CD14-positive monocyte (primary cell): ENCODE measurements at regions not wholly inside any gene's neighbourhood (a gene's known extent, or its start where the extent isn't known, plus 50 kb on each side); places are given as distances from the start of the nearest gene placed in this dataset.

Experiments used
- DNase-seq, 3 donors: peaks; one replicate each; pipeline ENCODE4 v3.0.0-alpha.2; 2011 to 2022
- H2AFZ ChIP-seq: 2 replicates; pipeline ENCODE4 v1.6.0; 2012; ENCODE audit warnings: mild to moderate bottlenecking, low read depth, low read length, inconsistent platforms; ENCODE audit not compliant: insufficient read depth, poor library complexity, severe bottlenecking
- H3K27ac ChIP-seq, 2 donors: 1 replicate in 1 of 2; 2 replicates in 1 of 2; pipeline ENCODE4 v1.5.1; 2012 to 2013; ENCODE audit warnings: low read length in 2 of 2, control low read depth in 1 of 2, inconsistent platforms in 1 of 2, low read depth in 1 of 2, mild to moderate bottlenecking in 1 of 2
- H3K27me3 ChIP-seq, 2 donors: one replicate each; pipeline versions ENCODE4 v1.6.0 to v1.6.1; 2011 to 2013; ENCODE audit warnings: low read length in 2 of 2; ENCODE audit not compliant: control insufficient read depth in 2 of 2, insufficient read depth in 2 of 2
- H3K36me3 ChIP-seq, 2 donors: replicated peaks in 1 of 2; 1 replicate in 1 of 2; 2 replicates in 1 of 2; pipeline versions ENCODE4 v1.5.1 to v1.6.1; 2012 to 2013; ENCODE audit warnings: low read length in 2 of 2, control low read depth in 1 of 2, inconsistent platforms in 1 of 2, mild to moderate bottlenecking in 1 of 2; ENCODE audit not compliant: insufficient read depth in 2 of 2, control insufficient read depth in 1 of 2
- H3K4me1 ChIP-seq, 2 donors: 1 replicate in 1 of 2; 2 replicates in 1 of 2; pipeline versions ENCODE4 v1.5.1 to v1.6.1; 2012 to 2013; ENCODE audit warnings: low read length in 2 of 2, control low read depth in 1 of 2, inconsistent platforms in 1 of 2, mild to moderate bottlenecking in 1 of 2, moderate library complexity in 1 of 2; ENCODE audit not compliant: insufficient read depth in 2 of 2, control insufficient read depth in 1 of 2
- H3K4me2 ChIP-seq: replicated peaks from 2 replicates; pipeline ENCODE3; 2012; ENCODE audit warnings: low read length, moderate library complexity, mild to moderate bottlenecking; ENCODE audit not compliant: poor library complexity, severe bottlenecking; ENCODE audit errors: extremely low read depth
- H3K4me3 ChIP-seq, 3 experiments: fragments of 200-600 bp in 1 of 3; sonication (generic) in 1 of 3; replicated peaks in 1 of 3; 1 replicate in 2 of 3; 2 replicates in 1 of 3; pipeline ENCODE4 v1.5.1; 2011 to 2013; ENCODE audit warnings: low read length in 3 of 3, mild to moderate bottlenecking in 3 of 3, control low read depth in 2 of 3, low read depth in 2 of 3, inconsistent platforms in 1 of 3, moderate library complexity in 1 of 3
- H3K79me2 ChIP-seq: 2 replicates; pipeline ENCODE4 v1.6.0; 2012; ENCODE audit warnings: mild to moderate bottlenecking, control low read depth, inconsistent platforms, low read length, moderate library complexity; ENCODE audit not compliant: insufficient read depth
- H3K9ac ChIP-seq: 2 replicates; pipeline ENCODE4 v1.6.0; 2017; ENCODE audit warnings: low read length, mild to moderate bottlenecking; ENCODE audit not compliant: insufficient read depth, poor library complexity, severe bottlenecking
- H3K9me3 ChIP-seq, 2 donors: replicated peaks in 1 of 2; 1 replicate in 1 of 2; 2 replicates in 1 of 2; pipeline versions ENCODE4 v1.5.1 to v1.6.1; 2012 to 2013; ENCODE audit warnings: low read length in 2 of 2, control low read depth in 1 of 2; ENCODE audit not compliant: control insufficient read depth in 1 of 2, insufficient read depth in 1 of 2
- H4K20me1 ChIP-seq: 2 replicates; pipeline ENCODE4 v1.6.0; 2012; ENCODE audit warnings: mild to moderate bottlenecking, low read length, control low read depth, moderate library complexity; ENCODE audit not compliant: insufficient read depth
- H3K27ac Mint-ChIP-seq, 7 donors: one replicate each; pipeline ENCODE4 v1.8.0; 2020; ENCODE audit warnings: mild to moderate bottlenecking in 7 of 7, mixed read lengths in 7 of 7, moderate library complexity in 6 of 7, inconsistent platforms in 2 of 7
- H3K27me3 Mint-ChIP-seq, 3 donors: one replicate each; pipeline ENCODE4 v1.8.0; 2021 to 2022; ENCODE audit warnings: low read depth in 3 of 3, mild to moderate bottlenecking in 3 of 3, mixed read lengths in 3 of 3, moderate library complexity in 3 of 3, inconsistent platforms in 1 of 3
- H3K36me3 Mint-ChIP-seq, 2 donors: one replicate each; pipeline ENCODE4 v1.8.0; 2020; ENCODE audit warnings: mixed read lengths in 2 of 2, inconsistent platforms in 1 of 2, mild to moderate bottlenecking in 1 of 2
- H3K4me1 Mint-ChIP-seq: one replicate; pipeline ENCODE4 v1.8.0; 2020; ENCODE audit warnings: mild to moderate bottlenecking, mixed read lengths
- H3K4me3 Mint-ChIP-seq, 2 donors: one replicate each; pipeline ENCODE4 v1.8.0; 2020; ENCODE audit warnings: mild to moderate bottlenecking in 2 of 2, mixed read lengths in 2 of 2, moderate library complexity in 1 of 2
- H3K9me3 Mint-ChIP-seq, 7 donors: one replicate each; pipeline ENCODE4 v1.8.0; 2020 to 2022; ENCODE audit warnings: mixed read lengths in 7 of 7, mild to moderate bottlenecking in 6 of 7, moderate library complexity in 6 of 7, inconsistent platforms in 2 of 7
- WGBS: methylation state at CpG from one replicate; pipeline ENCODE4 v1.1.5; 2013; ENCODE audit warnings: missing lambda C conversion rate; ENCODE audit not compliant: insufficient coverage; 5-methylcytosine and 5-hydroxymethylcytosine counted together
- intact Hi-C, 2 donors: fragments of 100-400 bp; cut with micrococcal nuclease; formaldehyde crosslinking; loops; one replicate each; pipeline versions ENCODE4 v1.15.0 to v1.15.1; 2023
- TF ChIP-seq, protein P1 (sequence below): fragments of 200-600 bp; IDR thresholded peaks from one replicate; pipeline ENCODE4 v1.8.0; 2022; ENCODE audit warnings: antibody characterized with exemption, mild to moderate bottlenecking

DNA sequence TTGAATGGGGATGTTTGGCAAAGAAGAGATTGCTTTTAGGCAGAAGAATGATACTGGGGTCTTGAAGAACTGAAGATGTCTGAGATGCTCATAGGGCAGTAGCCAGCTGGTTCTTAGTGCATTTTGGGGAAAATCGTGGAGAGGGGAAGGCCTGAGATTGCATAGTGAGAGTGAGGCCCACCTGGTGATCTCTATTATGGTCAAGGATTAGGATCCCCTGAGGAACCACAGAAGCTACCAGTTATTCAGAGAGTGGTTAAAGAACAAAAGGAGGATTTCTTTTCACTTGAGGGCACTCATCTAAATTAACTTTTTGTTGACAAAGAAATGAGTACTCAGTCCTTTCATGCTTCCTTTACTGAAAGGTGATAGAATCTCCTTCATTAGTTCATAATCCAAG, 271.3 kb upstream of the HAND2 start:
- H3K4me3 ChIP-seq = no peak overlapping the region
- H3K4me2 ChIP-seq = no peak overlapping the region
- WGBS = no CpG with 5 or more reads among the region's 1 CpG

GRCh38 chr4:173797296-173797695, 267.3 kb upstream of the HAND2 start:
- no peak overlapping the region for H3K9ac ChIP-seq
- H3K36me3 Mint-ChIP-seq = no peaks in the 10 kb centered on the region
- no peak overlapping the region for H3K27ac Mint-ChIP-seq
- no peak overlapping the region for H3K4me3 Mint-ChIP-seq
- no peak for DNase-seq
- no peaks in the 10 kb centered on the region for H3K4me1 Mint-ChIP-seq
- no peaks in the 10 kb centered on the region for H3K9me3 ChIP-seq
- H3K27me3 ChIP-seq = no peaks in the 10 kb centered on the region
- no peak overlapping the region for H2AFZ ChIP-seq
- 100% methylated on average over 1 of the region's 1 CpG for WGBS
- H3K9me3 Mint-ChIP-seq = peaks cover 0 to 5% (median 4%) of the 10 kb centered on the region in 7 donors
- H4K20me1 ChIP-seq = no peaks in the 10 kb centered on the region
- no peak overlapping the region for H3K27ac ChIP-seq
- peaks cover 0 to 2% (median 2%) of the 10 kb centered on the region in 3 donors for H3K27me3 Mint-ChIP-seq
- H3K4me1 ChIP-seq = no peaks in the 10 kb centered on the region
- no peaks in the 10 kb centered on the region for H3K36me3 ChIP-seq
- TF ChIP-seq, protein P1, sequence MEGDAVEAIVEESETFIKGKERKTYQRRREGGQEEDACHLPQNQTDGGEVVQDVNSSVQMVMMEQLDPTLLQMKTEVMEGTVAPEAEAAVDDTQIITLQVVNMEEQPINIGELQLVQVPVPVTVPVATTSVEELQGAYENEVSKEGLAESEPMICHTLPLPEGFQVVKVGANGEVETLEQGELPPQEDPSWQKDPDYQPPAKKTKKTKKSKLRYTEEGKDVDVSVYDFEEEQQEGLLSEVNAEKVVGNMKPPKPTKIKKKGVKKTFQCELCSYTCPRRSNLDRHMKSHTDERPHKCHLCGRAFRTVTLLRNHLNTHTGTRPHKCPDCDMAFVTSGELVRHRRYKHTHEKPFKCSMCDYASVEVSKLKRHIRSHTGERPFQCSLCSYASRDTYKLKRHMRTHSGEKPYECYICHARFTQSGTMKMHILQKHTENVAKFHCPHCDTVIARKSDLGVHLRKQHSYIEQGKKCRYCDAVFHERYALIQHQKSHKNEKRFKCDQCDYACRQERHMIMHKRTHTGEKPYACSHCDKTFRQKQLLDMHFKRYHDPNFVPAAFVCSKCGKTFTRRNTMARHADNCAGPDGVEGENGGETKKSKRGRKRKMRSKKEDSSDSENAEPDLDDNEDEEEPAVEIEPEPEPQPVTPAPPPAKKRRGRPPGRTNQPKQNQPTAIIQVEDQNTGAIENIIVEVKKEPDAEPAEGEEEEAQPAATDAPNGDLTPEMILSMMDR = no peak
- intact Hi-C loops = no loop called here
- H3K79me2 ChIP-seq = no peaks in the 10 kb centered on the region
- no peak overlapping the region for H3K4me2 ChIP-seq
- no peak overlapping the region for H3K4me3 ChIP-seq

More for the DNA sequence above, 271.3 kb upstream of the HAND2 start:
- no peak for DNase-seq
- Histone ChIP-seq H4K20me1 (no peaks in the 10 kb centered on the region), H3K4me1 (no peaks in the 10 kb centered on the region), H3K27ac (no peak overlapping the region), H3K9ac (no peak overlapping the region), H3K36me3 (no peaks in the 10 kb centered on the region), H3K27me3 (no peaks in the 10 kb centered on the region), H2AFZ (no peak overlapping the region), H3K79me2 (no peaks in the 10 kb centered on the region), H3K9me3 (no peaks in the 10 kb centered on the region)
- intact Hi-C loops = no loop called here
- peaks cover 0 to 2% (median 2%) of the 10 kb centered on the region in 3 donors for H3K27me3 Mint-ChIP-seq
- TF ChIP-seq, protein P1 = no peak
- H3K9me3 Mint-ChIP-seq = peaks cover 0 to 4% (median 4%) of the 10 kb centered on the region in 7 donors
- no peaks in the 10 kb centered on the region for H3K36me3 Mint-ChIP-seq
- H3K27ac Mint-ChIP-seq = no peak overlapping the region
- H3K4me1 Mint-ChIP-seq = no peaks in the 10 kb centered on the region
- H3K4me3 Mint-ChIP-seq = no peak overlapping the region
